SK-N-SH (cell line): ENCODE measurements at regions not wholly inside any gene's neighbourhood (a gene's known extent, or its start where the extent isn't known, plus 50 kb on each side); places are given as distances from the start of the nearest gene placed in this dataset.

Experiments used
- CTCF ChIA-PET: fragments of 300-600, 350-600 bp; formaldehyde crosslinking; extraction: SDS; loops from one replicate; lab custom pipeline; 2021; lab: Yijun Ruan, JAX
- POLR2A ChIA-PET: fragments of 350-600 bp; sonication (Branson Sonifier 250); formaldehyde crosslinking; extraction: SDS; loops from one replicate; lab custom pipeline; 2020; ENCODE audit warnings: antibody characterized with exemption, inconsistent platforms; lab: Yijun Ruan, JAX
- DNase-seq: peaks from one replicate; pipeline ENCODE4 v3.0.0; 2012
- H2AFZ ChIP-seq: fragments of 200-600 bp; sonication (generic); 2 replicates; pipeline ENCODE4 v1.8.1; 2016; ENCODE audit warnings: antibody characterized with exemption, mild to moderate bottlenecking, low read depth
- H3F3A ChIP-seq: fragments of 200-600 bp; sonication (generic); replicated peaks from 2 replicates; pipeline ENCODE3; 2016; ENCODE audit warnings: antibody characterized with exemption, mild to moderate bottlenecking; ENCODE audit not compliant: insufficient read depth
- H3K27ac ChIP-seq, 2 experiments: fragments of 200-500 bp in 1 of 2; fragments of 200-600 bp in 1 of 2; sonication (Bioruptor generic) in 1 of 2; sonication (generic), shearing (Covaris generic) in 1 of 2; 2 replicates each; pipeline versions ENCODE4 v1.5.1 to v1.6.1; 2014 to 2016; ENCODE audit warnings: low read depth in 2 of 2, inconsistent platforms in 1 of 2, low read length in 1 of 2, mild to moderate bottlenecking in 1 of 2, mixed read lengths in 1 of 2
- H3K27me3 ChIP-seq: fragments of 200-600 bp; sonication (generic), shearing (Covaris generic); 2 replicates; pipeline ENCODE4 v1.6.1; 2016; ENCODE audit warnings: mixed run types; ENCODE audit not compliant: insufficient read depth
- H3K36me3 ChIP-seq, 2 experiments: fragments of 200-500 bp in 1 of 2; fragments of 200-600 bp in 1 of 2; sonication (Bioruptor generic) in 1 of 2; sonication (generic) in 1 of 2; replicated peaks in 1 of 2; 2 replicates each; pipeline versions ENCODE3 to v1.5.1; 2014 to 2016; ENCODE audit warnings: low read length in 1 of 2, mild to moderate bottlenecking in 1 of 2; ENCODE audit not compliant: insufficient read depth in 2 of 2, control insufficient read depth in 1 of 2
- H3K4me1 ChIP-seq, 2 experiments: fragments of 200-500 bp in 1 of 2; fragments of 200-600 bp in 1 of 2; sonication (Bioruptor generic) in 1 of 2; sonication (generic), shearing (Covaris generic) in 1 of 2; 2 replicates each; pipeline versions ENCODE4 v1.5.1 to v1.6.1; 2014 to 2016; ENCODE audit warnings: low read depth in 1 of 2, low read length in 1 of 2, mixed run types in 1 of 2; ENCODE audit not compliant: insufficient read depth in 2 of 2, control insufficient read depth in 1 of 2
- H3K4me2 ChIP-seq: fragments of 200-600 bp; sonication (generic), shearing (Covaris generic); 2 replicates; pipeline ENCODE4 v1.6.1; 2017; ENCODE audit warnings: mixed run types
- H3K4me3 ChIP-seq, 2 experiments: fragments of 200-500 bp in 1 of 2; fragments of 200-600 bp in 1 of 2; sonication (Bioruptor generic) in 1 of 2; sonication (generic), shearing (Covaris generic) in 1 of 2; 2 replicates each; pipeline versions ENCODE4 v1.5.1 to v1.8.1; 2014 to 2016; ENCODE audit warnings: low read depth in 2 of 2, inconsistent platforms in 1 of 2, low read length in 1 of 2, mild to moderate bottlenecking in 1 of 2, mixed read lengths in 1 of 2, moderate library complexity in 1 of 2
- H3K79me2 ChIP-seq: fragments of 200-600 bp; sonication (generic); 2 replicates; pipeline ENCODE4 v1.8.1; 2017; ENCODE audit warnings: mild to moderate bottlenecking; ENCODE audit not compliant: insufficient read depth
- H3K9ac ChIP-seq: fragments of 200-600 bp; sonication (generic); 2 replicates; pipeline ENCODE4 v1.6.1; 2017; ENCODE audit warnings: mixed run types
- H3K9me2 ChIP-seq: fragments of 200-600 bp; sonication (generic); 2 replicates; pipeline ENCODE4 v1.6.1; 2017; ENCODE audit warnings: mixed run types
- H3K9me3 ChIP-seq: fragments of 200-600 bp; sonication (generic); 2 replicates; pipeline ENCODE4 v1.6.1; 2017; ENCODE audit warnings: mixed run types, mild to moderate bottlenecking, moderate library complexity
- H4K20me1 ChIP-seq: fragments of 200-600 bp; sonication (generic); 2 replicates; pipeline ENCODE4 v1.6.1; 2017; ENCODE audit warnings: mild to moderate bottlenecking, mixed run types; ENCODE audit not compliant: insufficient read depth
- CHD2 ChIP-seq: fragments of 150-350 bp; IDR thresholded peaks from 2 replicates; pipeline ENCODE4 v1.6.1; 2018; ENCODE audit warnings: low read length; ENCODE audit not compliant: partially characterized antibody
- CTCF ChIP-seq: fragments of 200-600 bp; sonication (generic); IDR thresholded peaks from 2 replicates; pipeline ENCODE4 v1.6.1; 2017; ENCODE audit warnings: antibody characterized with exemption, mild to moderate bottlenecking, moderate library complexity
- ELF1 ChIP-seq: IDR thresholded peaks from 2 replicates; pipeline ENCODE4 v1.4.0; 2012
- EP300 ChIP-seq, 2 experiments: IDR thresholded peaks; 2 replicates each; pipeline versions ENCODE4 v1.4.0 to v1.6.1; 2012; ENCODE audit warnings: borderline replicate concordance in 1 of 2, low read depth in 1 of 2, low read length in 1 of 2
- EZH2phosphoT487 ChIP-seq: fragments of 200-600 bp; sonication (generic); IDR thresholded peaks from 2 replicates; pipeline ENCODE4 v1.6.1; 2017; ENCODE audit warnings: low read depth, mixed run types, mild to moderate bottlenecking, antibody characterized with exemption, moderate library complexity, borderline replicate concordance
- GABPA ChIP-seq: IDR thresholded peaks from 2 replicates; pipeline ENCODE4 v1.4.0; 2012; ENCODE audit warnings: low read depth, mild to moderate bottlenecking
- GATA2 ChIP-seq: sonication (generic); formaldehyde crosslinking; IDR thresholded peaks from 2 replicates; pipeline ENCODE4 v1.5.0; 2020; ENCODE audit warnings: mild to moderate bottlenecking, missing genetic modification reagents
- IRF3 ChIP-seq: fragments of 150-350 bp; IDR thresholded peaks from 2 replicates; pipeline ENCODE4 v1.6.1; 2016; ENCODE audit warnings: mild to moderate bottlenecking, low read depth, low read length
- MAX ChIP-seq: IDR thresholded peaks from 2 replicates; pipeline ENCODE4 v1.4.0; 2012; ENCODE audit warnings: low read depth
- MXI1 ChIP-seq: IDR thresholded peaks from 2 replicates; pipeline ENCODE4 v1.6.1; 2012; ENCODE audit warnings: mild to moderate bottlenecking, low read depth, low read length, improper control_type of control experiment
- POLR2AphosphoS5 ChIP-seq: IDR thresholded peaks from 2 replicates; pipeline ENCODE4 v1.6.1; 2012; ENCODE audit warnings: low read depth, low read length
- RCOR1 ChIP-seq: fragments of 150-350 bp; IDR thresholded peaks from 2 replicates; pipeline ENCODE4 v1.6.1; 2017; ENCODE audit warnings: antibody characterized with exemption, low read length
- RFX5 ChIP-seq: IDR thresholded peaks from 2 replicates; pipeline ENCODE4 v1.6.1; 2012; ENCODE audit warnings: mild to moderate bottlenecking, improper control_type of control experiment, low read length
- RXRA ChIP-seq: IDR thresholded peaks from 2 replicates; pipeline ENCODE4 v1.4.0; 2012; ENCODE audit warnings: low read depth, mild to moderate bottlenecking, borderline replicate concordance
- SIN3A ChIP-seq: IDR thresholded peaks from 2 replicates; pipeline ENCODE4 v1.6.1; 2012; ENCODE audit warnings: low read depth, mild to moderate bottlenecking, low read length, moderate library complexity, borderline replicate concordance
- SMC3 ChIP-seq: IDR thresholded peaks from 2 replicates; pipeline ENCODE4 v1.6.1; 2012; ENCODE audit warnings: low read depth, low read length, improper control_type of control experiment
- TCF12 ChIP-seq: IDR thresholded peaks from 2 replicates; pipeline ENCODE4 v1.4.0; 2012
- TEAD4 ChIP-seq: IDR thresholded peaks from 2 replicates; pipeline ENCODE4 v1.4.0; 2012; ENCODE audit warnings: mild to moderate bottlenecking, borderline replicate concordance; ENCODE audit not compliant: insufficient read depth
- USF1 ChIP-seq: IDR thresholded peaks from 2 replicates; pipeline ENCODE4 v1.4.0; 2012; ENCODE audit warnings: low read depth, borderline replicate concordance
- USF2 ChIP-seq: fragments of 150-350 bp; IDR thresholded peaks from 2 replicates; pipeline ENCODE4 v1.6.1; 2017; ENCODE audit warnings: antibody characterized with exemption, low read length, low read depth, borderline replicate concordance
- YY1 ChIP-seq: IDR thresholded peaks from 2 replicates; pipeline ENCODE4 v1.4.0; 2012; ENCODE audit warnings: low read depth, mild to moderate bottlenecking
- WGBS: methylation state at CpG from one replicate; pipeline ENCODE4 v1.1.6; 2017; ENCODE audit warnings: low lambda C conversion rate; 5-methylcytosine and 5-hydroxymethylcytosine counted together

- POLR2A ChIA-PET, result no interaction called here
- no peak overlapping the region for H3K4me2 ChIP-seq
- no peak for TF ChIP-seq RXRA
- TF ChIP-seq RFX5, result no peak
- no peak for TF ChIP-seq ELF1
- no peak for TF ChIP-seq SMC3
- no peak for TF ChIP-seq IRF3
- TF ChIP-seq, all 33 proteins: peak for 0
- Histone ChIP-seq H3F3A (no peaks in the 10 kb centered on the region), H3K9me3 (no peaks in the 10 kb centered on the region), H3K79me2 (no peaks in the 10 kb centered on the region), H3K27ac (no peak overlapping the region), H3K9me2 (no peaks in the 10 kb centered on the region), H3K27me3 (no peaks in the 10 kb centered on the region), H2AFZ (no peak overlapping the region), H3K4me1 (no peaks in the 10 kb centered on the region), H3K9ac (no peak overlapping the region), H3K36me3 (no peaks in the 10 kb centered on the region), H3K4me3 (no peak overlapping the region), H4K20me1 (no peaks in the 10 kb centered on the region)
- no peak for DNase-seq
- CTCF ChIA-PET, result interaction anchor here (0.6 kb wide), 1 partner anchor 868 kb away, joined by 3 read pairs; no protein-coding TSS in a partner anchor
- 0% methylated on average over 2 of the region's 2 CpGs for WGBS
These were observed 291.2 kb upstream of the PPARGC1A start for GRCh38 chr4:24181005-24181404.

DNA sequence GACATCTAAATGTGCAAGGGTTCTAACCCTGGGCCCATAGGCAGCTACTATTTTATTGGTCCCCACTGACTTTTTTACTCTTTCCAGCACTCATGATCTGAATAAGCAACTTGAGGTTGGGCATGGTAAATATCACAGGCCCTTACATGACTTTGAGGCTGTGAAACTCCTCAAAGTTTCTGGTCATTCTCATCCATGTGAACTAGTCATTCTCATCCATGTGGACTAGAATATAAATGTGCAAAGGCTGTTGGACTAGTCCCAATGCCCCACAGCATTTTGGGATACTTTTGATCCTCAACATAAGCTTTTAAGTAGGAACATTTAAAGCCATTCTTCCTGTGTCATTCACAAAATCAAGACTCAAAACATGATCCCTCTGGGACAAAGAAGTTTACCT, 290.7 kb upstream of the PPARGC1A start:
- Histone ChIP-seq H3K4me1 (no peaks in the 10 kb centered on the region), H3K36me3 (no peaks in the 10 kb centered on the region), H4K20me1 (no peaks in the 10 kb centered on the region), H3K9ac (no peak overlapping the region), H3K27me3 (no peaks in the 10 kb centered on the region), H3K79me2 (no peaks in the 10 kb centered on the region), H3K9me2 (no peaks in the 10 kb centered on the region), H3K9me3 (no peaks in the 10 kb centered on the region), H3K27ac (no peak overlapping the region), H3K4me2 (no peak overlapping the region), H2AFZ (no peak overlapping the region), H3F3A (no peaks in the 10 kb centered on the region), H3K4me3 (no peak overlapping the region)
- ChIA-PET CTCF (interaction anchor here (0.6 kb wide), 1 partner anchor 868 kb away, joined by 3 read pairs; no protein-coding TSS in a partner anchor), POLR2A (no interaction called here)
- no peak for DNase-seq
- TF ChIP-seq SIN3A, result no peak
- TF ChIP-seq TEAD4, result no peak
- TF ChIP-seq GABPA, result no peak
- no peak for TF ChIP-seq RXRA
- no peak for TF ChIP-seq CHD2
- TF ChIP-seq POLR2AphosphoS5, result no peak
- TF ChIP-seq TCF12, result no peak
- no peak for TF ChIP-seq EZH2phosphoT487
- TF ChIP-seq USF1, result no peak
- no peak for TF ChIP-seq USF2
- no peak for TF ChIP-seq RFX5
- TF ChIP-seq MAX, result no peak
- no peak for TF ChIP-seq CTCF
- no peak for TF ChIP-seq YY1
- TF ChIP-seq RCOR1, result no peak
- TF ChIP-seq MXI1, result no peak
- no peak for TF ChIP-seq GATA2
- TF ChIP-seq IRF3, result no peak
- no peak for TF ChIP-seq EP300 (IDR thresholded peaks at IDR 0.05; ENCODE audit: borderline replicate concordance in 1 of 2, low read depth in 1 of 2, low read length in 1 of 2)
